TTC549 (cell line): ENCODE measurements at regions not wholly inside any gene's neighbourhood (a gene's known extent, or its start where the extent isn't known, plus 50 kb on each side); places are given as distances from the start of the nearest gene placed in this dataset.

Experiments used
- FAIRE-seq: peaks from 2 replicates; lab custom pipeline; 2012; peaks lifted over from hg19 to GRCh38; lab: Jason Lieb, UNC

GRCh38 chr14:71203306-71203705 lies 296.0 kb downstream of the PCNX1 start:
- FAIRE-seq = no peak

GRCh38 chr14:71204231-71204630 lies 297.0 kb downstream of the PCNX1 start:
- FAIRE-seq = no peak

GRCh38 chr14:71204768-71205167 lies 297.5 kb downstream of the PCNX1 start:
- no peak for FAIRE-seq

- no peak for FAIRE-seq
Observed at GRCh38 chr14:71206123-71206522, 298.9 kb downstream of the PCNX1 start.

GRCh38 chr14:71206766-71207371 lies 299.6 kb downstream of the PCNX1 start:
- FAIRE-seq = no peak

- no peak for FAIRE-seq
Observed at GRCh38 chr14:71208702-71209357, 301.6 kb downstream of the PCNX1 start.

- FAIRE-seq = no peak
Observed at GRCh38 chr14:71209888-71210287, 302.6 kb downstream of the PCNX1 start.

GRCh38 chr14:71212093-71212492 lies 304.8 kb downstream of the PCNX1 start:
- FAIRE-seq = no peak

GRCh38 chr14:71212683-71213107 lies 305.4 kb downstream of the PCNX1 start:
- no peak for FAIRE-seq

GRCh38 chr14:71214241-71214640 lies 307.0 kb downstream of the PCNX1 start:
- no peak for FAIRE-seq

GRCh38 chr14:71220462-71220861 lies 313.2 kb downstream of the PCNX1 start:
- no peak for FAIRE-seq

GRCh38 chr14:71221119-71221518 lies 313.9 kb downstream of the PCNX1 start:
- FAIRE-seq = no peak

- no peak for FAIRE-seq
Observed at GRCh38 chr14:71225113-71225512, 317.9 kb downstream of the PCNX1 start.

GRCh38 chr14:71228711-71229110 lies 321.5 kb downstream of the PCNX1 start:
- FAIRE-seq = no peak

GRCh38 chr14:71229875-71230274 lies 322.6 kb downstream of the PCNX1 start:
- FAIRE-seq = no peak

- no peak for FAIRE-seq
Observed at GRCh38 chr14:71230897-71231296, 323.6 kb downstream of the PCNX1 start.

- FAIRE-seq = no peak
Observed at GRCh38 chr14:71231521-71232393, 324.5 kb downstream of the PCNX1 start.

- no peak for FAIRE-seq
Observed at GRCh38 chr14:71232506-71232905, 325.2 kb downstream of the PCNX1 start.

- no peak for FAIRE-seq
Observed at GRCh38 chr14:71235875-71236274, 328.6 kb downstream of the PCNX1 start.

GRCh38 chr14:71236487-71236886 lies 329.2 kb downstream of the PCNX1 start:
- no peak for FAIRE-seq

GRCh38 chr14:71237556-71237955 lies 330.3 kb downstream of the PCNX1 start:
- FAIRE-seq = no peak

GRCh38 chr14:71238835-71239234 lies 331.6 kb downstream of the PCNX1 start:
- no peak for FAIRE-seq

GRCh38 chr14:71240171-71240570 lies 332.9 kb downstream of the PCNX1 start:
- no peak for FAIRE-seq
